HepG2 (cell line): ENCODE measurements at regions not wholly inside any gene's neighbourhood (a gene's known extent, or its start where the extent isn't known, plus 50 kb on each side); places are given as distances from the start of the nearest gene placed in this dataset.

Experiments
- ATF4 ChIP-seq, 2 experiments: fragments of 450-650 bp in 1 of 2; sonication (generic) in 1 of 2; formaldehyde crosslinking; IDR thresholded peaks; 2 replicates each; pipeline versions ENCODE4 v1.5.0 to v1.8.0; 2020 to 2022; ENCODE audit warnings: mild to moderate bottlenecking in 1 of 2, missing genetic modification reagents in 1 of 2
- CTCF ChIP-seq: sonication (generic); formaldehyde crosslinking; IDR thresholded peaks from 2 replicates; pipeline ENCODE4 v1.5.0; 2020; ENCODE audit warnings: mild to moderate bottlenecking, missing genetic modification reagents, moderate library complexity
- FOXJ3 ChIP-seq: sonication (generic); formaldehyde crosslinking; IDR thresholded peaks from 2 replicates; pipeline ENCODE4 v1.4.0; 2020; ENCODE audit warnings: missing genetic modification reagents, mild to moderate bottlenecking, borderline replicate concordance
- MAX ChIP-seq: IDR thresholded peaks from 2 replicates; pipeline ENCODE4 v1.6.1; 2012; ENCODE audit warnings: inconsistent platforms
- NPAS2 ChIP-seq: sonication (generic); formaldehyde crosslinking; IDR thresholded peaks from 2 replicates; pipeline ENCODE4 v1.8.0; 2022; ENCODE audit warnings: mild to moderate bottlenecking, missing genetic modification reagents, borderline replicate concordance
- U2AF1 ChIP-seq: fragments of 200-400 bp; formaldehyde crosslinking; optimal IDR thresholded peaks from 2 replicates; pipeline ENCODE3; 2017; ENCODE audit warnings: mild to moderate bottlenecking, low read depth, low read length
- U2AF2 ChIP-seq: fragments of 200-400 bp; formaldehyde crosslinking; IDR thresholded peaks from 2 replicates; pipeline ENCODE4 v1.6.1; 2017; ENCODE audit warnings: low read depth, mild to moderate bottlenecking, low read length
- YY1 ChIP-seq: IDR thresholded peaks from 2 replicates; pipeline ENCODE4 v1.6.1; 2011; ENCODE audit warnings: low read length, low read depth, moderate library complexity, mild to moderate bottlenecking; ENCODE audit not compliant: insufficient read depth, insufficient replicate concordance
- ZBTB43 ChIP-seq: sonication (generic); formaldehyde crosslinking; conservative IDR thresholded peaks from 2 replicates; pipeline ENCODE4 v1.4.0; 2020; ENCODE audit warnings: missing genetic modification reagents
- TF ChIP-seq, protein P1 (sequence below), 2 experiments: sonication (generic) in 1 of 2; formaldehyde crosslinking in 1 of 2; IDR thresholded peaks; 2 replicates each; pipeline versions ENCODE4 v1.4.0 to v1.6.1; 2018 to 2020; ENCODE audit warnings: missing genetic modification reagents in 2 of 2, borderline replicate concordance in 1 of 2, low read depth in 1 of 2, mild to moderate bottlenecking in 1 of 2, missing biosample characterization in 1 of 2
- TF ChIP-seq, protein P2 (sequence below): sonication (generic); formaldehyde crosslinking; IDR thresholded peaks from 2 replicates; pipeline ENCODE4 v1.4.0; 2020; ENCODE audit warnings: missing genetic modification reagents, borderline replicate concordance

DNA sequence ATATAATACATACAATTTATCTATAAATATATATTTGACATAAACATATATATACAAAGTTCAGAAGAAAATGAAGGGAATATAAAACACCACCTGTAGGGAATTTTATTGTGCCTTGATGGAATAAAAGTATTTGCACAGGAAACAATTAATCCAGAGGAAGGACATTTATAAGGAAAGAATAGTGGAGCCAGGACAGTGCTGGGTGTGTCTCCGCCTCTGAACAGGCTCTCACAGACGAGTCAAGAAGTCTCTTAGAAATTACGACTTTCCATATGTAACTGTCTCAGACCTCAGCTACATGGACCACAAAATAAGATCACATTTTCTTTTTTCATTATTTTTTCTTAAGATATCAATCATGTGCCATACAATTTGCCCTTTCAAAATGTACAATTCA is 93.9 kb downstream of the TMEM114 start:
- TF ChIP-seq FOXJ3 (CRISPR knock-in tag) (no peak), MAX (no peak), CTCF (CRISPR knock-in tag) (no peak), U2AF2 (no peak), NPAS2 (CRISPR knock-in tag) (no peak), ATF4 (CRISPR knock-in tag; IDR thresholded peaks at IDR 0.05) (no peak), ZBTB43 (no peak), U2AF1 (no peak), YY1 (no peak)
- TF ChIP-seq, protein P1, sequence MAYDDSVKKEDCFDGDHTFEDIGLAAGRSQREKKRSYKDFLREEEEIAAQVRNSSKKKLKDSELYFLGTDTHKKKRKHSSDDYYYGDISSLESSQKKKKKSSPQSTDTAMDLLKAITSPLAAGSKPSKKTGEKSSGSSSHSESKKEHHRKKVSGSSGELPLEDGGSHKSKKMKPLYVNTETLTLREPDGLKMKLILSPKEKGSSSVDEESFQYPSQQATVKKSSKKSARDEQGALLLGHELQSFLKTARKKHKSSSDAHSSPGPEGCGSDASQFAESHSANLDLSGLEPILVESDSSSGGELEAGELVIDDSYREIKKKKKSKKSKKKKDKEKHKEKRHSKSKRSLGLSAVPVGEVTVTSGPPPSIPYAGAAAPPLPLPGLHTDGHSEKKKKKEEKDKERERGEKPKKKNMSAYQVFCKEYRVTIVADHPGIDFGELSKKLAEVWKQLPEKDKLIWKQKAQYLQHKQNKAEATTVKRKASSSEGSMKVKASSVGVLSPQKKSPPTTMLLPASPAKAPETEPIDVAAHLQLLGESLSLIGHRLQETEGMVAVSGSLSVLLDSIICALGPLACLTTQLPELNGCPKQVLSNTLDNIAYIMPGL (CRISPR knock-in tag; IDR thresholded peaks at IDR 0.05; ENCODE audit: borderline replicate concordance in 1 of 2, low read depth in 1 of 2), result no peak
- TF ChIP-seq, protein P2, sequence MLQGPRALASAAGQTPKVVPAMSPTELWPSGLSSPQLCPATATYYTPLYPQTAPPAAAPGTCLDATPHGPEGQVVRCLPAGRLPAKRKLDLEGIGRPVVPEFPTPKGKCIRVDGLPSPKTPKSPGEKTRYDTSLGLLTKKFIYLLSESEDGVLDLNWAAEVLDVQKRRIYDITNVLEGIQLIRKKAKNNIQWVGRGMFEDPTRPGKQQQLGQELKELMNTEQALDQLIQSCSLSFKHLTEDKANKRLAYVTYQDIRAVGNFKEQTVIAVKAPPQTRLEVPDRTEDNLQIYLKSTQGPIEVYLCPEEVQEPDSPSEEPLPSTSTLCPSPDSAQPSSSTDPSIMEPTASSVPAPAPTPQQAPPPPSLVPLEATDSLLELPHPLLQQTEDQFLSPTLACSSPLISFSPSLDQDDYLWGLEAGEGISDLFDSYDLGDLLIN (CRISPR knock-in tag), result no peak
